Coronary artery (tissue), 2 donors: ENCODE measurements at regions not wholly inside any gene's neighbourhood (a gene's known extent, or its start where the extent isn't known, plus 50 kb on each side); places are given as distances from the start of the nearest gene placed in this dataset.

Source experiments
- DNase-seq: peaks from one replicate; pipeline ENCODE4 v3.0.0-alpha.2; 2017; ENCODE audit warnings: low spot score
- H3K27ac ChIP-seq, 2 donors: fragments of 200-600 bp; sonication (generic); one replicate each; pipeline ENCODE4 v1.5.1; 2016 to 2019
- H3K4me3 ChIP-seq: fragments of 200-600 bp; sonication (generic); 2 replicates; pipeline ENCODE4 v1.5.1; 2016; ENCODE audit warnings: mild to moderate bottlenecking, moderate library complexity
- CTCF ChIP-seq: fragments of 200-600 bp; sonication (generic); IDR thresholded peaks from one replicate; pipeline ENCODE4 v1.5.1; 2019; ENCODE audit warnings: antibody characterized with exemption

GRCh38 chr17:13735444-13735843 lies 133.7 kb upstream of the HS3ST3A1 start:
- Histone ChIP-seq H3K4me3 (no peak overlapping the region), H3K27ac (no peak overlapping the region)
- DNase-seq: no peak
- no peak for TF ChIP-seq CTCF

- no peak for DNase-seq
- no peak overlapping the region for H3K27ac ChIP-seq
- no peak for TF ChIP-seq CTCF
- H3K4me3 ChIP-seq: no peak overlapping the region
These were observed 134.1 kb upstream of the HS3ST3A1 start for GRCh38 chr17:13735861-13736260.

- no peak for TF ChIP-seq CTCF
- Histone ChIP-seq H3K27ac (no peak overlapping the region), H3K4me3 (no peak overlapping the region)
- DNase-seq: no peak
These were observed 135.2 kb upstream of the HS3ST3A1 start for GRCh38 chr17:13736916-13737315.

GRCh38 chr17:13740686-13741085 lies 139.0 kb upstream of the HS3ST3A1 start:
- no peak for DNase-seq
- Histone ChIP-seq H3K27ac (no peak overlapping the region), H3K4me3 (no peak overlapping the region)
- no peak for TF ChIP-seq CTCF

GRCh38 chr17:13741744-13742143 lies 140.0 kb upstream of the HS3ST3A1 start:
- DNase-seq: no peak
- no peak for TF ChIP-seq CTCF
- Histone ChIP-seq H3K27ac (no peak overlapping the region), H3K4me3 (no peak overlapping the region)

- no peak overlapping the region for H3K27ac ChIP-seq
- no peak for DNase-seq
- H3K4me3 ChIP-seq: no peak overlapping the region
- TF ChIP-seq CTCF: no peak
These were observed 142.2 kb upstream of the HS3ST3A1 start for GRCh38 chr17:13743906-13744305.

GRCh38 chr17:13746404-13746803 lies 144.7 kb upstream of the HS3ST3A1 start:
- DNase-seq: no peak
- Histone ChIP-seq H3K4me3 (no peak overlapping the region), H3K27ac (no peak overlapping the region)
- TF ChIP-seq CTCF: no peak
